Spleen (tissue), 11 donors: ENCODE measurements at regions not wholly inside any gene's neighbourhood (a gene's known extent, or its start where the extent isn't known, plus 50 kb on each side); places are given as distances from the start of the nearest gene placed in this dataset.

Experiments used
- DNase-seq: peaks from one replicate; pipeline ENCODE4 v3.0.0-alpha.2; 2020
- H3K27ac ChIP-seq, 8 donors: fragments of 200-600 bp; sonication (generic) in 7 of 8; 1 replicate in 4 of 8; 2 replicates in 4 of 8; pipeline versions ENCODE4 v1.5.0 to v1.8.0; 2016 to 2021; ENCODE audit warnings: inconsistent platforms in 4 of 8, mild to moderate bottlenecking in 4 of 8, moderate library complexity in 1 of 8
- H3K27me3 ChIP-seq, 7 donors: fragments of 200-600 bp; sonication (generic) in 6 of 7; replicated peaks in 1 of 7; 1 replicate in 4 of 7; 2 replicates in 3 of 7; pipeline versions ENCODE4 v1.5.0 to v1.8.0; 2016 to 2021; ENCODE audit warnings: inconsistent platforms in 3 of 7, mild to moderate bottlenecking in 1 of 7
- H3K36me3 ChIP-seq, 6 donors: fragments of 200-600 bp; sonication (generic) in 5 of 6; 1 replicate in 4 of 6; 2 replicates in 2 of 6; pipeline versions ENCODE4 v1.5.0 to v1.8.0; 2016 to 2021; ENCODE audit warnings: inconsistent platforms in 2 of 6
- H3K4me1 ChIP-seq, 6 donors: fragments of 200-600 bp; sonication (generic) in 5 of 6; 1 replicate in 3 of 6; 2 replicates in 3 of 6; pipeline versions ENCODE4 v1.5.0 to v1.8.0; 2016 to 2021; ENCODE audit warnings: inconsistent platforms in 3 of 6
- H3K4me3 ChIP-seq, 8 donors: fragments of 200-600 bp; sonication (generic) in 7 of 8; 1 replicate in 4 of 8; 2 replicates in 4 of 8; pipeline versions ENCODE4 v1.5.0 to v1.8.0; 2016 to 2021; ENCODE audit warnings: inconsistent platforms in 4 of 8, mild to moderate bottlenecking in 4 of 8, moderate library complexity in 2 of 8
- H3K9me3 ChIP-seq, 8 donors: fragments of 200-600 bp; sonication (generic) in 7 of 8; 1 replicate in 4 of 8; 2 replicates in 4 of 8; pipeline versions ENCODE4 v1.5.0 to v1.8.0; 2016 to 2021; ENCODE audit warnings: inconsistent platforms in 4 of 8
- POLR2A ChIP-seq, 3 donors: fragments of 450-650 bp; IDR thresholded peaks; one replicate each; pipeline ENCODE4 v1.5.1; 2017; ENCODE audit warnings: antibody characterized with exemption in 3 of 3, mild to moderate bottlenecking in 1 of 3
- POLR2AphosphoS5 ChIP-seq, 3 donors: sonication (generic); formaldehyde crosslinking; IDR thresholded peaks; one replicate each; pipeline ENCODE4 v1.5.1; 2017; ENCODE audit warnings: antibody characterized with exemption in 3 of 3
- WGBS, 5 donors: extraction: QIAGEN DNeasy Blood & Tissue Kit in 3 of 5; methylation state at CpG; one replicate each; pipeline versions ENCODE4 v1.1.5 to v1.1.7; 2013 to 2018; 5-methylcytosine and 5-hydroxymethylcytosine counted together
- intact Hi-C: fragments of 100-400 bp; cut with DNase I; formaldehyde crosslinking; loops from one replicate; pipeline ENCODE4 v1.15.0; 2023; ENCODE audit warnings: low total_unique reads
- TF ChIP-seq, protein P1 (sequence below), 11 experiments: fragments of 200-600 bp in 7 of 11; fragments of 450-650 bp in 4 of 11; sonication (generic) in 4 of 11; IDR thresholded peaks in 8 of 11; conservative IDR thresholded peaks in 3 of 11; 1 replicate in 7 of 11; 2 replicates in 4 of 11; pipeline versions ENCODE4 v1.4.0 to v1.8.0; 2016 to 2021; ENCODE audit warnings: antibody characterized with exemption in 11 of 11, inconsistent platforms in 4 of 11, mild to moderate bottlenecking in 1 of 11
- donor health status: healthy with polysubstance abuse.
- donor health status: DM: no; HTN: no; CAD: no; lungs with moderate emphysema.
- donor health status: DM: no; HTN: no; CAD: no.
- donor health status: Bipolar disorder and iron deficiency.
- donor health status: healthy.
- donor health status: DM: no; HTN: no; CAD: no.
- donor health status: DM: yes; HTN: yes; CAD: no.

DNA sequence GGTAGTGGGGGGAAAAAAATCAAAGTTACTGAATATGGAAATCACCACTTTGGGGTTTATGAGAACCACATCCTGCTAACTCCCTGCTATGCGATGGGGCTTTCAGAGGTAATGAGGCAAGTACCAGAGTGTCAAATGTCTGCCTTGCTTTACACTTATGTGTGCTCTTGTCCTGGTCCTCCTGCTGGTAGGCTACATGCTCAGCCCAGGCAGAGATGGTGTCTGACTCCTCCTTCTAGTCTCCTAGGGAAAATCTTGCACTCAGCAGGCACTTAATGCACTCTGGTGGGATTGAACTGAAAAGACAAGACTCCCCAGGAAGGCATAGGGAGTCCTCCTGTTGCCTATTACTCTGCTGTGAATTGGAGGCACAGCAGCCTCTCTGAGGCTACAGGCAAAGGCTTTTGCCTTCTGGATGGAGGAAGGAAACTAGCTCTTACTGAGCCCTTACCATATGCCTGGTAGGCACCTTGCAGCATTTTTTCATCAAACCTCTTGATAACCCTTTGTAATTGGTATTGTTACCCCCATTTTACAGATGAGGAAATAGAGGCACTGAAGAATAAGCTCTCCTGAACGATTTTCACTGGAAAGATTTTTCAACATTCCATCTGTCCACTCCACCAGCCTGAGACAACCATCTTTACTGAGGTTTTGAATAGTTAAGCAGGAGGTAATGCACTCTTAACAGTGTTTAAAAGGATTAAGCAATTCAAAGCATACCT, 132.1 kb upstream of the PAX6 start:
- Histone ChIP-seq H3K27me3 (peaks cover 0 to 13% (median 0%) of the 10 kb centered on the region in 7 donors), H3K27ac (no peak overlapping the region), H3K9me3 (no peaks in the 10 kb centered on the region), H3K4me3 (no peak overlapping the region), H3K36me3 (no peaks in the 10 kb centered on the region), H3K4me1 (no peaks in the 10 kb centered on the region)
- intact Hi-C loops: no loop called here
- DNase-seq: no peak
- 25 to 48% (median 40%) methylated on average over 2 of the region's 2 CpGs for WGBS, 5 donors
- TF ChIP-seq POLR2A (IDR thresholded peaks at IDR 0.05) (no peak), POLR2AphosphoS5 (IDR thresholded peaks at IDR 0.05) (no peak)
- TF ChIP-seq, protein P1, sequence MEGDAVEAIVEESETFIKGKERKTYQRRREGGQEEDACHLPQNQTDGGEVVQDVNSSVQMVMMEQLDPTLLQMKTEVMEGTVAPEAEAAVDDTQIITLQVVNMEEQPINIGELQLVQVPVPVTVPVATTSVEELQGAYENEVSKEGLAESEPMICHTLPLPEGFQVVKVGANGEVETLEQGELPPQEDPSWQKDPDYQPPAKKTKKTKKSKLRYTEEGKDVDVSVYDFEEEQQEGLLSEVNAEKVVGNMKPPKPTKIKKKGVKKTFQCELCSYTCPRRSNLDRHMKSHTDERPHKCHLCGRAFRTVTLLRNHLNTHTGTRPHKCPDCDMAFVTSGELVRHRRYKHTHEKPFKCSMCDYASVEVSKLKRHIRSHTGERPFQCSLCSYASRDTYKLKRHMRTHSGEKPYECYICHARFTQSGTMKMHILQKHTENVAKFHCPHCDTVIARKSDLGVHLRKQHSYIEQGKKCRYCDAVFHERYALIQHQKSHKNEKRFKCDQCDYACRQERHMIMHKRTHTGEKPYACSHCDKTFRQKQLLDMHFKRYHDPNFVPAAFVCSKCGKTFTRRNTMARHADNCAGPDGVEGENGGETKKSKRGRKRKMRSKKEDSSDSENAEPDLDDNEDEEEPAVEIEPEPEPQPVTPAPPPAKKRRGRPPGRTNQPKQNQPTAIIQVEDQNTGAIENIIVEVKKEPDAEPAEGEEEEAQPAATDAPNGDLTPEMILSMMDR (IDR thresholded peaks at IDR 0.05 in 8 of 11, conservative IDR thresholded peaks at IDR 0.05 in 3 of 11): no peak

DNA sequence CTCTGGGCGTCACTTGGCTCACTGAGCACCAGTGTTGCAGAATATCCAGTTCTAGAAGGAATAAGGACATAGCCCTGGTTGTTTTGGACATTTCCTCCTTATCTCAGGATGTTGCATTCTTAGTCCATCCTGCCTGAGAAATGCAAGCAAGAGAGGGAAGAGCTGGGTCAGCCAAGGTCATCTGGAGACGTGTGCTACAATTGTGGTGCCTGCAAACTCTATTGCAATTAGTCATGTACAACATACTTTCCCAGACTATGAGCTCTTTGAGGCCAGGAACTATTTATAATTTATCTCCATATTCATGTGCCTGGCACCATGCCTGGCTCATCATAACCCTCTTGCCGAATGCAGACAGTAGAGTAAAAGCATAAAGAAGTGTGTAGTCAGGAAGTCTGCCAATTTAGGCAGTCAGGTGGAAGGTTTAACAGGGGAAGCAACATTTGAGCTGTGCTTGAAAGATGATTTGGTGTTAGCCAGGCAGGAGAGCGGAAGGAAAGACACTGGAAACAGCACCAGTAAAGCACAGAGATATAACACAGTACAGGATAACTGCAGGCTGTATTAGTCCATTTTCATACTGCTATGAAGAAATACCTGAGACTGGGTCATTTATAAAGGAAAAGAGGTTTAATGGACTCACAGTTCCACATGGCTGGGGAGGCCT, 129.4 kb upstream of the PAX6 start:
- TF ChIP-seq POLR2A (IDR thresholded peaks at IDR 0.05) (no peak), POLR2AphosphoS5 (IDR thresholded peaks at IDR 0.05) (no peak)
- TF ChIP-seq, protein P1 (IDR thresholded peaks at IDR 0.05 in 8 of 11, conservative IDR thresholded peaks at IDR 0.05 in 3 of 11): no peak
- no peak for DNase-seq
- H3K27ac ChIP-seq: no peak overlapping the region
- H3K4me1 ChIP-seq: no peaks in the 10 kb centered on the region
- WGBS, 5 donors: 57 to 80% (median 62%) methylated on average over 4 of the region's 4 CpGs
- H3K27me3 ChIP-seq: peaks cover 0 to 17% (median 0%) of the 10 kb centered on the region in 7 donors
- H3K36me3 ChIP-seq: no peaks in the 10 kb centered on the region
- H3K9me3 ChIP-seq: no peaks in the 10 kb centered on the region
- intact Hi-C loops: no loop called here
- no peak overlapping the region for H3K4me3 ChIP-seq

DNA sequence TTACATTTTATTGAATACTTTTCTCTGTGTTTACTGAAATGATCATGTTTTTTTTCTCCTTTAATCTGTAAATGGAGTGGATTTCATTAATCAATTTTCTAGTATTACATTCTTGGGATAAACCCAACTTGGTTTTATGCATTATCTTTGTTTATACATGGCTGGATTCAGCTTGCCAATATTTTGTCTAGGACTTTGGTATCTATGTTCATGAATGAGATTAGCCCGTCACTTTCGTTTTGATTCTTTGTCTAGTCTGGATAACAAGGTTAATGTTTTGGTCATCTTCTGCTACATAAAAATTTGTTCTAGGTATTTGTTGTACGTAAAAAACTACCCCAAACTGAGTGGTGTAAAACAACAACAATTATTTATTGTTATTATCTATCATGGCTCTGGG, 127.9 kb upstream of the PAX6 start:
- no peak for DNase-seq
- intact Hi-C loops: no loop called here
- 83 to 91% (median 90%) methylated on average over 3 of the region's 3 CpGs for WGBS, 5 donors

DNA sequence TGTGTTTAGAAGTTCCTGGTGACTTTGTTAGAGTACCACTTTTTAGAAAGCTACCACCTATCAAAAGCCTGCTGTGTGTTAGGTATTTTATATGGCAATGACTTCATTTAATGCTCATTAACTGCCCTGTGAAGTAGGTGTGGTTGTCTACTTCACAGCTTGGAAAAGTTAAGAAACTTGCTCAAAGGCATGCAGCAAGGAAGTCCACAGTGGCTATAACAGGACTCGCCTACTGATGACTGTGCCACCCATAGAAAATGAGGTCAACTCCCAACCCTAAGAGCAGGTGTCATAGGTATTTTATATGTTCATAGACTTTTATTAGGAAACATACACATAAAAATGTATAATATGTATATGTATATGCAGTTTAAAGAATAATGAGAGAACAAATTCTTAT, 125.2 kb upstream of the PAX6 start:
- H3K4me1 ChIP-seq: no peaks in the 10 kb centered on the region
- no peaks in the 10 kb centered on the region for H3K36me3 ChIP-seq
- no peak for DNase-seq
- H3K4me3 ChIP-seq: no peak overlapping the region
- peaks cover 0 to 30% (median 0%) of the 10 kb centered on the region in 7 donors for H3K27me3 ChIP-seq
- no peaks in the 10 kb centered on the region for H3K9me3 ChIP-seq
- no peak overlapping the region for H3K27ac ChIP-seq
- WGBS, 5 donors: 79 to 97% (median 86%) methylated on average over 1 of the region's 1 CpG
- intact Hi-C loops: no loop called here
- TF ChIP-seq POLR2AphosphoS5 (IDR thresholded peaks at IDR 0.05): no peak
- TF ChIP-seq, protein P1 (IDR thresholded peaks at IDR 0.05 in 8 of 11, conservative IDR thresholded peaks at IDR 0.05 in 3 of 11): no peak
- TF ChIP-seq POLR2A (IDR thresholded peaks at IDR 0.05): no peak

More for the DNA sequence above, 127.9 kb upstream of the PAX6 start:
- H3K27ac ChIP-seq: no peak overlapping the region
- no peak for TF ChIP-seq POLR2A (IDR thresholded peaks at IDR 0.05)
- TF ChIP-seq, protein P1 (IDR thresholded peaks at IDR 0.05 in 8 of 11, conservative IDR thresholded peaks at IDR 0.05 in 3 of 11): no peak
- no peak for TF ChIP-seq POLR2AphosphoS5 (IDR thresholded peaks at IDR 0.05)
- no peaks in the 10 kb centered on the region for H3K36me3 ChIP-seq
- no peaks in the 10 kb centered on the region for H3K9me3 ChIP-seq
- H3K4me1 ChIP-seq: no peaks in the 10 kb centered on the region
- peaks cover 0 to 23% (median 0%) of the 10 kb centered on the region in 7 donors for H3K27me3 ChIP-seq
- no peak overlapping the region for H3K4me3 ChIP-seq
